T-helper 2 cell treated with Interferon-gamma antibody and Interleukin-4, amounts not matched to agents 5 μg/mL and 100 μg/mL, for 36 hours (primary cell): ENCODE measurements at regions not wholly inside any gene's neighbourhood (a gene's known extent, or its start where the extent isn't known, plus 50 kb on each side); places are given as distances from the start of the nearest gene placed in this dataset.
"Not testable (repeated sequence)": the region's sequence is repeated elsewhere in the genome, so short reads cannot be mapped to it uniquely, and the experiment has no call there.

ENCODE experiments used
- DNase-seq: peaks from one replicate; pipeline ENCODE4 v3.0.0; 2021; ENCODE audit warnings: low spot score
- H3K27ac Mint-ChIP-seq: one replicate; pipeline ENCODE4 v1.8.0; 2021; ENCODE audit warnings: mild to moderate bottlenecking, mixed read lengths
- H3K27me3 Mint-ChIP-seq: one replicate; pipeline ENCODE4 v1.8.0; 2021; ENCODE audit warnings: low read depth, mixed read lengths
- H3K36me3 Mint-ChIP-seq: one replicate; pipeline ENCODE4 v1.8.0; 2021; ENCODE audit warnings: low read depth, mixed read lengths
- H3K4me1 Mint-ChIP-seq: one replicate; pipeline ENCODE4 v1.8.0; 2021; ENCODE audit warnings: low read depth, mixed read lengths
- H3K4me3 Mint-ChIP-seq: one replicate; pipeline ENCODE4 v1.8.0; 2022; ENCODE audit warnings: mild to moderate bottlenecking, moderate library complexity, mixed read lengths
- H3K9me3 Mint-ChIP-seq: one replicate; pipeline ENCODE4 v1.8.0; 2021; ENCODE audit warnings: mixed read lengths

DNA sequence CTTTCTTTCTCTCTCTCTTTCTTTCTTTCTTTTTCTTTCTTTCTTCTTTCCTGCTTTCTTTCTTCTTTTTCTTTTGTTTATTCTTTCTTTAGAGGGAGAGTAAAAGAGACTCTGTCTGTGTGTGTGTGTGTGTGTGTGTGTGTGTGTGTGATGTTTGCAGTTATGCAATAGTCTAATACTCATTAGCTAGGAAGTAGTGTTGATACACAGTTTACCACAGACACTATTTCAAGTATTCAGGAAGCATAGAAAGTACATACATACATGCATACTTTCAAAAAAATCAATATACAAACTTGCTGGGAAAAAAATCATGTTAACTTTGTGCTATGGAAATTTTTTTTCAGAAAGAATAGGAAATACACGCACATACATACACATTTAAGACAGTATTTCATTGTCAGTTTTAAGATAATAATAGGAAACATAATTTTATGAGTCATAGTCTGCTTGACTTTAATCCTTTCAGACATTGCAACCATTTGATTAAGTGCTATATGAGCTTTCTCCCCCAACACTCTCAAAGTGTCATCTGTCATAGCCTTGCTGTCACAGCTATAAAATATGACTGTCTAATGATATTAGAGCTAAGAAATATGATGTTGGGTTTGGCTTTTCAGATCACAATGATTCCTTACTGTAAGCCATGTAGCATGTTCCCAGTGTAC, 74.9 kb upstream of the EPHA3 start:
- Mint-ChIP-seq H3K4me3 (no peak overlapping the region), H3K4me1 (no peaks in the 10 kb centered on the region), H3K36me3 (no peaks in the 10 kb centered on the region), H3K9me3 (peaks cover 10% of the 10 kb centered on the region), H3K27ac (no peak overlapping the region), H3K27me3 (no peaks in the 10 kb centered on the region)
- no peak for DNase-seq

DNA sequence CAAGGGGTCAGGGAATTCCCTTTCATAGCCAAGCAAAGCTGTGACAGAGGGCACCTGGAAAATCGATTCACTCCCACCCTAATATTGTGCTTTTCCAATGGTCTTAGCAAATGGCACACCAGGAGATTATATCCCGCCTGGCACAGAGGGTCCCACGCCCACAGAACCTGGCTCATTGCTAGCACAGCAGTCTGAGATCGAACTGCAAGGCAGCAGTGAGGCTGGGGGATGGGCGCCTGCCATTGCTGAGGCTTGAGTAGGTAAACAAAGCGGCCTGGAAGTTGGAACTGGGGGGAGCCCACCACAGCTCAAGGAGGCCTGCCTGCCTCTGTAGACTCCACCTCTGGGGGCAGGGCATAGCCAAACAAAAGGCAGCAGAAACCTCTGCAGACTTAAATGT, 72.7 kb upstream of the EPHA3 start:
- not testable (repeated sequence) for DNase-seq, H3K27me3 Mint-ChIP-seq, H3K4me3 Mint-ChIP-seq, H3K4me1 Mint-ChIP-seq, H3K27ac Mint-ChIP-seq, H3K36me3 Mint-ChIP-seq
- peaks cover 13% of the 10 kb centered on the region for H3K9me3 Mint-ChIP-seq

DNA sequence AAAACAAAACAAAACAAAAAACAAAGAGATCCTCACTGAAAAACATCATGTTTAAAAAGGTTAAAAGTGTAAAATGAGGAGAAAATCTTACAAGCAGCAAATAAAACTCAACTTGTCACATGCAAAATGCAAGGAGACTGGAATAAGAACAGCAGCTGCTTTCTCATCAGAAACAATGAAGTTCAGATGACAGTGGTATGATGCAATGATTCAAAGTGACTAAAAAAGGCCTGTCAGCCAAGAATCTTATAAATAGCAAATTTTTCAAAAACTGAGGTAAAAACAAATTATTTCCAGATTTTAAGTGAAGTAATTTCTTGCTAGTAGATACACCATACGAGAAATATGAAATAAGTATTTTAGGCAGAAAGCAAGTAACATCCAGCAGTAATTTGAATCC, 68.6 kb upstream of the EPHA3 start:
- no peaks in the 10 kb centered on the region for H3K4me1 Mint-ChIP-seq
- no peak overlapping the region for H3K4me3 Mint-ChIP-seq
- no peak for DNase-seq
- H3K27me3 Mint-ChIP-seq: no peaks in the 10 kb centered on the region
- H3K9me3 Mint-ChIP-seq: peaks cover 9% of the 10 kb centered on the region
- H3K27ac Mint-ChIP-seq: no peak overlapping the region
- no peaks in the 10 kb centered on the region for H3K36me3 Mint-ChIP-seq

DNA sequence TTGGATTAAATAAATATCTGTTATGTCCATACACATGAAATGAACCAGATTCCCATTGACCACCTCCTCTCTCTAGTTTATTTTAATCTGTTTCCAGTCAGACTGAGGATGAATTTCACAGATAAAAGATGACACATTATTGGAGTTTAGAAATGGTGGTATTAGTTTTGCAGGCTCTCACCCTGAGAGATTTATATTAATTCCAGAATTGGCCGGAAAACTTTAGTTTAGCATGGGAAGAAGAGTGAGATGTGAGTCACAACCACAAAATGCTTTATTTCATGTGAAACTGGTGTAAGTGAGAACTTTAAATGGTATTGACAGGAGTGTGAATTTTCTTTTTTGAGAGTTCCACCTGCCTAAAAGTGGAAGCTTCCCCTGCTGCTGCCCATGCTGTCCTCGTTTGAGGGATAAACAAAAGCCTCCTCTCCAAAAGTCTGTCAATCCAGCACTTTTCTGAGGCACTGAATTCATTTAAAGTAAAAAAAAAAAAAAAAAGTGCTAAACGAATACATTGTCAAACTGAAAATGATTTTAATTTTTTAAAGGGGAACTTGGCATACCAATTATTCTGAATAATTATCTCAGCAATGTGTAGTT, 65.1 kb upstream of the EPHA3 start:
- Mint-ChIP-seq H3K9me3 (peaks cover 4% of the 10 kb centered on the region), H3K27ac (no peak overlapping the region), H3K4me3 (no peak overlapping the region), H3K27me3 (no peaks in the 10 kb centered on the region), H3K4me1 (no peaks in the 10 kb centered on the region), H3K36me3 (no peaks in the 10 kb centered on the region)
- DNase-seq: no peak

DNA sequence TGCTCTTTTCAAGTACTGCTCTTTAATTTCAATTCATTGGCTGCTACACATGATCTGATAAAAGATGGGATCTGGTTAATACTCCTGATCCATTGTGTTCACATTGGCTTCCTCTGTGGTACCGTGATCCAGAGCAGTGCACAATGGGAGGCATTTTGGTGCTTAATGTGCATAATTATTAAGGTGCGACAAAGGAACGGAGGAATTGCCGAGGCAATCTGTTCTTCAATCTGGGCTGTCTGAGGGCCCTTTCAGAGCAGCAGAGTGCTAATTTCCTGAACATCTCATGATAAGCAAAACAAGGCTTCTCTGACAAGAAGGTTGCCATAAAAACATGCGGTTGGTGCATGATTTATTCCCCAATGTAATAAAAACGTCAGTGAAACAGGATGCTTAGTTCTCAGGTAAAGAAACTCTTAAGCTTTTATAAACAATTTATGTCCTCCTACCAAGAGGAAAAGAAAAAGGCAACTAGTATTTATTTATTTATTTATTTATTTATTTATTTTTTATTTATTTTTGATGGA, 64.0 kb upstream of the EPHA3 start:
- Mint-ChIP-seq H3K27me3 (no peaks in the 10 kb centered on the region), H3K4me3 (no peak overlapping the region), H3K9me3 (no peaks in the 10 kb centered on the region), H3K4me1 (no peaks in the 10 kb centered on the region), H3K27ac (no peak overlapping the region), H3K36me3 (no peaks in the 10 kb centered on the region)
- DNase-seq: no peak

DNA sequence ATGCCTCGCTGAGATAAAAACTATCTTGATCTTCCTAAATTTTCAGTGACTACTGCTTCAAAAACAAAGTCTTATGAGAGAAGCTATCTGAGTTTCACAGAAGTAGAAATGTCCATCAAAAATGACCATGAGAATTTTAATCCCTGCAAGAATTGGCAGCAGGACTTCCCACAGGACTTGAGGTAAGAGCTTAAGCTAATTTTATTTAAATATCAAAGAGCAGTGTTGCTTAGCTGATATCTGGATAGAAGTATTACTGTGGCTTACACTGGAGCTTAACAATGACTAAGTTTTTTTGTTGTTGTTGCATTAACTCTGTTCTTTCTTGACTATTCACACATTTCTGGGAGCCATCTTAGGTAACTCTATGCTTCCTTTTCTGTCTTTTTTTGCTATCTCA, 60.8 kb upstream of the EPHA3 start:
- Mint-ChIP-seq H3K4me1 (no peaks in the 10 kb centered on the region), H3K36me3 (no peaks in the 10 kb centered on the region), H3K27ac (no peak overlapping the region), H3K4me3 (no peak overlapping the region), H3K27me3 (no peaks in the 10 kb centered on the region), H3K9me3 (no peaks in the 10 kb centered on the region)
- DNase-seq: no peak

DNA sequence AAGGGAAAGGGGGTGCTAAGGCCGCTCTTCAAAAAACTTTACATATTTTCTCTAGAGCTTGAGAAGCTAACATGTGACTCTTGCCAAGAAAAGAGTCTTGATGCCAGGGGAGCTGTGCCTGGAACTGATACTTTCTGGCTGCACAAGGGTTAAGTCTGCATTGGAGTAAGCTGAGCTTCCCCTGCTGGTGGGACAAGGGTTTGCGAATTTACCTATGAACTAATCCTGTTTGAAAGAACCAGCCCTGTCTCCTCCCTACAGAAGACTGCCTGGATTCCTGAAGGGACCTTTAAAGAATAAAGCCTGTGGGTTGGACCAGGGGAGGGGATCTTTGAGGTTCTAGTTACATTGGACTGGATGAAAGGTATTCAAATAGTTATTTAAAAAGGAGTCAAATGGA, 58.3 kb upstream of the EPHA3 start:
- Mint-ChIP-seq H3K36me3 (no peaks in the 10 kb centered on the region), H3K4me3 (no peak overlapping the region), H3K27ac (no peak overlapping the region), H3K27me3 (no peaks in the 10 kb centered on the region), H3K9me3 (no peaks in the 10 kb centered on the region), H3K4me1 (no peaks in the 10 kb centered on the region)
- DNase-seq: no peak

DNA sequence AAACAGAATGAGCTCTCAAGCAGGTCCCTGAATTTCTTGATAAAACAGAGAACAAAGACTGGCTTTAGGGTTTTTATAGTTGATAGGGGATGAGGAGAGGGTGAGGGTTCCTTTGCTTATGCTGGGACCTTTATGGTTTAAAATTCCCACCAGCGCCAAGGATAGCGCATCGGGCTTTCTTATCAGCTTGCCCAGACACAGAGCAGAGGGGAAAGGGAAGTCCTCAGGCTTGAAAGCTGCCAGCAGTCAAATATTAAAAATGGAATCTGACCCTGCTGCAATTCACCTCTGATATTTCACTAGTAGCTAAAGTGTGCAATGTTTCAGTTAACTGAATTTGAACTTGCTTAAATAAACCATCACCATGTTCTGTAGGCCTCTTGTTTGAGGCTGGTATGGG, 55.0 kb upstream of the EPHA3 start:
- Mint-ChIP-seq H3K9me3 (no peaks in the 10 kb centered on the region), H3K27me3 (no peaks in the 10 kb centered on the region), H3K36me3 (no peaks in the 10 kb centered on the region), H3K4me1 (no peaks in the 10 kb centered on the region), H3K4me3 (no peak overlapping the region), H3K27ac (no peak overlapping the region)
- DNase-seq: no peak

DNA sequence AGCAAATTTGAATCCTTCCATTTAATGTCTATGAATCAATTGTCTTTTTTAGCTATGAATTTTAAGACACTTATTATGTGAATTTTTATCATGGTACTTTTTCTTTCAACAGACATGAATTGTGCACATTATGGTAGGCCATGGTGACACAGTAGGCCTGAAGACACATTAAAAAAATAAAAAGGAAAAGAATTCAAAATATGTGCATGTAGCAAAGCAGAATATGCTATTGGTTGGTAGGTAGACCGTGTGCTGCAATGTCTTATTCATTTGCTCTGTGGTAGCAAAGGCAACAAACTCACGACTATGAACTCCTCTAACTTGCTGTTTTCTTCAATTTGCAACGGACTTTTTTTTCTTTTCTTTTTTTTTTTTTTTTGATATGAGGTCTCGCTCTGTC, 50.0 kb upstream of the EPHA3 start:
- no peak overlapping the region for H3K27ac Mint-ChIP-seq
- no peak overlapping the region for H3K4me3 Mint-ChIP-seq
- H3K27me3 Mint-ChIP-seq: no peaks in the 10 kb centered on the region
- no peak for DNase-seq
- H3K9me3 Mint-ChIP-seq: no peaks in the 10 kb centered on the region
- H3K4me1 Mint-ChIP-seq: no peaks in the 10 kb centered on the region
- no peaks in the 10 kb centered on the region for H3K36me3 Mint-ChIP-seq
